ENCODE measurements at regions not wholly inside any gene's neighbourhood (a gene's known extent, or its start where the extent isn't known, plus 50 kb on each side); places are given as distances from the start of the nearest gene placed in this dataset.
A peak's percentile ranks its signal among the peaks of the same experiment; 100 is the strongest.

- DNase-seq (ENCODE audit: low read depth): no peak
Measured at GRCh38 chr3:140816372-140817195, 125.1 kb upstream of the SLC25A36 start.

- no peak for DNase-seq (ENCODE audit: low read depth)
Measured at GRCh38 chr3:140821493-140821892, 120.1 kb upstream of the SLC25A36 start.

DNA sequence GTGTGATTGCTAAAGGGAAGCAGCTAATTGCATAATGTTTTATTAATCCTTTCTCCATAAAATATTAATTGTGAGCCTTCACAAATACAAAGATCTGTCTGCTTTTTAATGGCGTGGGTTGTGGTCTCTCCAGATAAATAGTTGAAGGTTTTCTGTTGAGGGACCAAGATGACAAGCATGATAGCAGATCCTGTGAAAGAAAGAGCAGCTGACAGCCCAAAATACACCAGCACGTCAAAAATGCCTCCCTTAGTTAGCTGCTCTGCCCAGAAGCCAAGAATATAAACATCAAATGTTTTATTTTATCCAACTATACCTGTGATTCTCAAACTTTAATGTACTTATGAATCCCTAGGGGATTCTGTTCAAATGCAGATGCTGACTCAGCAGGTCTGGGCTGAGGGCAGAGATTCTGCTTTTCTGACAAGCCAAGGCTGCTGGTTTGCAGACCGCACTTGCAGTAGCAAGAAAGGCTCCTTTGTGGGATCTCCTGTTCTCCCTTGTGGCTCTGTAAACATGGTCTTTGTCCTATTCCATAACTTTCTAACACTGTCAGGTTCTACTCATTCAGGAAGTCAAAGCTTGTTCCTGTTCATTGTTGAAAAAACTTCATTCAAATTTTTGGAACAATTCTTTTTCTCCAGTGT lies 119.1 kb upstream of the SLC25A36 start:
- no peak for DNase-seq (ENCODE audit: low read depth)

- DNase-seq (ENCODE audit: low read depth): no peak
Measured at GRCh38 chr3:140823106-140823505, 118.5 kb upstream of the SLC25A36 start.

DNA sequence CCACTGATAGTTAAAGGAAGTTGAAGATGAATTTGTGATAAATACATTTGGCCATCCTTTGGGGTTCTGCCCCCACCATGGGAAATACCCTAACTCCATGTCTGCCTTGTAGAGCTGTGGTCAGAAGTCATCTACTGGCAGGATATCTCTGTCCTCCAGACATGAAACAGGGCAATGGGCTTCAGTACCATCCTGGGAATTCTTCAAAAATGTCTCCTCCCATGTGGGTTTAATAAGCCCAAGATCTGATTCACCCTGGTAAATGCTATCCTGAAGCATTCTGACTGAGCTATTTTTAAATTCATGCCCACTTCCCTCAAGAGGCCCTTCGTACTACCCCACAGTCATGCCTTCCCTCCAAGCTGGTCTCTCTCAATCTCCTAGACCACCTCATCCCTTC lies 113.7 kb upstream of the SLC25A36 start:
- no peak for DNase-seq (ENCODE audit: low read depth)

DNA sequence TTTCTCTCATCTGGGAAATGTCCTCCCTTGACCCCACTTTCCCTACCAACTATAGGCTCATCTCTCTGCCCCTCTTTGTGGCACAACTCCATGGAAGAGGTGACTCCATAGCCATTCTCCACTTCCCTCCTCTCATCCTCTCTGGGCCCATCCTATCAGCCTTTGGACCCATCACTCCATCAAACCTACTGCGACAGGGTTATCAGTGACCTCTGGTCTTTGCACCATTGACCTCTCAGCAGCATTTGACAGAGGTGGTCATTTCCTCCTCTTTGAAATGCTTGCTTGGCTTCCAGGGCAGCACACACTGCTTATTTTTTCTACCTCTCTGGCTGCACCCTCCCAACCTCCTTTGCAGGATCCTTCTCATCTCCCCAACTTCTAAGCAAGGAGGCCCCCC lies 113.1 kb upstream of the SLC25A36 start:
- no peak for DNase-seq (ENCODE audit: low read depth)

DNA sequence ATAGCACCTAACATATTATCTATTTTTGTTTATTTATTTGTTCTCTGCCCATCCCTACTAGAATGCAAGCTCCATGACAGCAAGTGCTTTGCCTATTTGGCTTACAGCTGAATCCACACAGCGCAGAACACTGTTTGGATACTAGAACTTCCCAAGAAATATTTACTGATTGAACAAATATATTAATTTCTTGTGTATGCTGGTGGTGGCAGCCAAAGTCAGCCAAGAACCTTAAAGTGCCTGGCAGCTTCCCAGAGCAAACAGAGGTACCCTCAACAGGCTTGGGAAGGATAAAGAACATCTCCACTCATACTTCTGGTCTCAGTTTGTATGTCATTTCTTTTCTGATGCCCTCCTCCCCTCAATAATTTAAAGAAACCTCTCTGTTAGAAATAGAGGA lies 111.8 kb upstream of the SLC25A36 start:
- DNase-seq (ENCODE audit: low read depth): no peak

DNA sequence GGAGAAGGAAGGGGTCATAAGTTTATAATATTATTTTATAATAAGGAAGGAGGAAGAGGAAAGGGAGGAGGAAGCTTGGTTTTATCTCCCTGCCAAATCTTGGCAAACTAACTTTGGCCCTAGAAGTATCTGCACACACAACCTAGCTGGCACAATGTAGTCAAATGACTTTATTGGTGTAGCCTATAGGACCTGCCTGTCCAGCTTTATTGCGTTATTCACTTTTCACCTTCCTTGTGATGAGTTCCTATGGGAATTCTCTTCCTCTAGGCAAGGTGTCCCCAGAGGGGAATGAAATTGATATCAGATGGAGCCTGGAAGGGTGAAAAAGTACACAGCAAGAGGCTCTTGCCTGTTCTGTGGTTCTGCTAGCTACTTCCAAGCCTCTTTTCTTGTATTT lies 111.2 kb upstream of the SLC25A36 start:
- DNase-seq (ENCODE audit: low read depth): no peak

DNA sequence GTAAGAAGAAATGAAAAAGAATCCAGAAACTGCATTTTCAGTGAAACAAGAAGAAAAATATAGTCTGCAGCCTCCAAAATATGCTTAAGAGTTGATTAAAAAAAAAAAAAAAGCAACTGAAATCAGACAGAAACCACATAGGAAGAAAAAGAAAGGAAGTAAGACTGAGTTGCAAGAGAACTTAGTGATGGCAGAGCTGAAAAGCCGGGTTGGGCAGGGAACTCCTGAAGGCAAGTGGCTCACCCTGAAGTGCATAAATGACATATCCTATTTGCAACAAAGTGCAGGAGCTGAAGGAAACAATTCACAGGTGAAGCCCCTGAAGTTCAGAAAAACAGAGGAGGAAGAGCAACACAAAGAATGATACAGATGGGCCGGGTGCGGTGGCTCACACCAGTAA lies 108.8 kb upstream of the SLC25A36 start:
- no peak for DNase-seq (ENCODE audit: low read depth)

DNA sequence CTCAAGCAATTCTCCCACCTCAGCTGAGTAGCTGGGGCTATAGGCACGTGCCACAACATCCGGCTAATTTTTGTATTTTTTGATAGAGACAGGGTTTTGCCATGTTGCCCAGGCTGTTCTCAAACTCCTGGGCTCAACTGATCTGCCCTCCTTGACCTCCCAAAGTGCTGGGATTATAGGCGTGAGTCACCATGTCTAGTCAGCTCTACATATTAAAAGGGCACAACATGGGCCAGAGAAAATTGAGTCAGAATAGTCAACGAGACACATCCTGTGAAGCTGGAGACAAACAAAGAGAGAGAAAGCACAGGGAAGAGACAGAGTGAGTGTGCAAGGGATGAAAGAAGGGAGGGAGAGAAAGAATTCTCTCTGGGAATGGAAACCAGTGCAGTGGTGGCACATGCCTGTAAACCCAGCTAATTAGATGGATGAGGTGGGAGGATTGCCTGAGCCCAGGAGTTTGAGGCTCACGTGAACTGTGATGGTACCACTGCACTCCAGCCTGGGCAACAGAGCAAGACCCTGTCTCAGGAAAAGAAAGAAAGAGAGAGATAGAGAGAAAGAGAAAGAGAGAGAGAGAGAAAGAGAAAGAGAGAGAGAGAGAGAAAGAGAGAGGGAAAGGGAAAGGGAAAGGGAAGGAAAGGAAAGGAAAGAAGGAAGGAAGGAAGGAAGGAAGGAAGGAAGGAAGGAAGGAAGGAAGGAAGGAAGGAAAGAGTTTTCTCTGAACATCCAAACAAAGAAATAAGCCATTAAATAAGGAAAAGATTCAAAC lies 107.2 kb upstream of the SLC25A36 start:
- no peak for DNase-seq (ENCODE audit: low read depth)

GRCh38 chr3:140842984-140843649 lies 98.5 kb upstream of the SLC25A36 start:
- no peak for DNase-seq (ENCODE audit: low read depth)

GRCh38 chr3:140843656-140844055 lies 98.0 kb upstream of the SLC25A36 start:
- DNase-seq (ENCODE audit: low read depth): no peak

GRCh38 chr3:140844072-140844471 lies 97.6 kb upstream of the SLC25A36 start:
- no peak for DNase-seq (ENCODE audit: low read depth)

- DNase-seq (ENCODE audit: low read depth): no peak
Measured at GRCh38 chr3:140845882-140846281, 95.8 kb upstream of the SLC25A36 start.

GRCh38 chr3:140848666-140849065 lies 93.0 kb upstream of the SLC25A36 start:
- DNase-seq (ENCODE audit: low read depth): no peak

GRCh38 chr3:140850210-140850955 lies 91.3 kb upstream of the SLC25A36 start:
- DNase-seq (ENCODE audit: low read depth): no peak

DNA sequence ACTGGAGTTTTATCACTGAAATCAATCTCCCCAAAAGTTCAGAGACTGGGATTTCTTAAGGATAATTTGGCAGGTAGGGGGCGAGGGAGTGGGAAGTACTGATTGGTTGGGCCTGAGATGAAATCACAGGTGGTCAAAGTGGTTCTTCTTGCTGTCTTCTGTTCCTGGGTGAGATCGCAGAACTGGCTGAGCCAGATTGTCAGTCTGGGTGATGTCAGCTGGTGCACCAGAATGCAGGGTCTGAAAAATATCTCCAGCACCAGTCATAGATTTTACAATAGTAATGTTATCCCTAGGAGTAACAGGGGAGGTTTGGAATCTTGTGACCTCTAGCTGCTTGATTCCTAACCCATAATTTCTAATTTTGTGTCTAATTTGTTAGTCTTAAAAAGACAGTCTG lies 86.7 kb upstream of the SLC25A36 start:
- no peak for DNase-seq (ENCODE audit: low read depth)

DNA sequence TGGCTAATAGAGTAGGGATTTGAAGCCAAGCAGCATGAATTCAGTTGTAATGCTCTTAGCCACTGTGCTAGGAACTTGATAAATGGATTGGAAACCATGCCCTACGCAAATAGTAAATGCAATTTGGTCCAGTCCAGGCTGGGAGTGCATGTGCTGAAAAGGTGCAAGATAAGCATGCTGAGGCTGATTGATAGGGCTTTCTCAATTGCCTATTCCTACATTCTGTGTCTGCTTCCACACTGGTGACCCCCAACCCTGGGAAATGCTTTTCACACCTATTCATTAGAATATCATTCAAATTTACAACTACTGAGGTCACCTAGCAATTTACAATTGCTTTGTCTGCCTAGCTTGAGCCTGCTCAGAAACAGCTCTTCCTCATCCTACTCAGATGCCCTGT lies 84.7 kb upstream of the SLC25A36 start:
- DNase-seq (ENCODE audit: low read depth): no peak

- DNase-seq (ENCODE audit: low read depth): no peak
Measured at GRCh38 chr3:140857993-140858392, 83.6 kb upstream of the SLC25A36 start.

DNA sequence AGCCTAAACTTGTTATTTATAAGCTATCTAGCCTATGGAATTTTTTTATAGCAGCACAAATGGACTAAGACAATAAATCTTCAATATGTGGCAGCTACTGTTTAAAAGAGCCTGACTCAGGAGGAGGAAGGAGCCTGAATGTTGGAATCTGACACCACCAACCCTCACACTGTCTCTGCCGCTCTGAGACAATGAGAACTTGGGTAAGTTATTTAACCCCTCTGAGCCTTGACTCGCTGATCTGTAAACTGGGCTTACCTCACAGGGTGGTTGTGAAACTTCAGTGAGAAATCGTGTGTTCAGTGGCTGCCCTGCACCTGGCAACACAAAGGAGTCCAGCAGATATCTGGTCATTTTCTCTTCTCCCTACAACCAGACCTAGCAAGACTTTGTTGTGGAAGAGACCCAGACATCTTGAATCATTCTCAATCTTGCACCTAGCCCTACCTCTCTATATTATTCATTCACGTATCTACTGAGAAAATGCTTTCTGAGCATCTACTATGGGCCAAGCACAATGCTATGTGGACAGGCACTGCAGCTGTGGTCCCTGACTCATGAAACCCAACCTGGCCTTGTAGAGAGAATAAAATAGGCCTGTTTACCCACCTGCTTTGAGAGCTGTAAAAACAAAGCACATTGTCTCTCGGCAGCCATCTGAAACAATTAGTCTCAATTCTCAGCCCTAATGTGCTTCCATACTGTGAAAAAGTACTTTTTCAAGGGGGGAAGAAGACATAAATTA lies 81.9 kb upstream of the SLC25A36 start:
- DNase-seq (ENCODE audit: low read depth): no peak

DNA sequence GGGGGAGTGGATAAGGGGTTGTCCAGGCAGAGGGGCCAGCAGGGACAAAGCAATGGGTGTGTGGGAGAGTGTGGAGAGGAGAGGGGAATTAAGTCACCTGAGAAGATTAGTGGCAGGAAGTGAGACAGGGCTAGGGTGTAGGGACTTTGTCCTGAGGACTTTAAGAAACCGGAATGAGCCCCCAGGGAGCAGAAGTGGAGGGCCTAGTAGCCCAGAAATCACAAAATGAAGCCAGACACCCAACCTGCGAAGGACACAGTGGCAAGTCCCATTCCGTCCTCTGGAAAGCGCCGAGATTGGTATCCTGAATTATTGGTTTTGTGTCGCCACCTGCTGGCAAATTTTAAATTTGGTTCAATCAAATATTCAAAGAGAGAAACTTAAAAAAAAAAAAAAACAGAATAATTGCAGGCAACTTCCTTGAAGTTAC lies 78.0 kb upstream of the SLC25A36 start:
- DNase-seq (ENCODE audit: low read depth): peak; percentile 1

All from activated T-cell treated with anti-CD3 and anti-CD28 coated beads for 1 hour (primary cell).